Prostate gland (tissue), 2 donors: ENCODE measurements at regions not wholly inside any gene's neighbourhood (a gene's known extent, or its start where the extent isn't known, plus 50 kb on each side); places are given as distances from the start of the nearest gene placed in this dataset.

Experiments
- DNase-seq: peaks from one replicate; pipeline ENCODE4 v3.0.0-alpha.2; 2019; ENCODE audit warnings: low spot score
- H3K27ac ChIP-seq, 2 donors: fragments of 200-600 bp; sonication (generic); 2 replicates each; pipeline ENCODE4 v1.5.1; 2017 to 2019
- H3K27me3 ChIP-seq: fragments of 200-600 bp; sonication (generic); replicated peaks from 2 replicates; pipeline ENCODE4 v1.5.1; 2019; ENCODE audit not compliant: insufficient read depth
- H3K36me3 ChIP-seq, 2 donors: fragments of 200-600 bp; sonication (generic); 1 replicate in 1 of 2; 2 replicates in 1 of 2; pipeline versions ENCODE4 v1.5.1 to v1.8.1; 2017 to 2019
- H3K4me1 ChIP-seq: fragments of 200-600 bp; sonication (generic); replicated peaks from 2 replicates; pipeline ENCODE4 v1.5.1; 2019
- H3K4me3 ChIP-seq, 2 donors: fragments of 200-600 bp; sonication (generic); 2 replicates each; pipeline ENCODE4 v1.5.1; 2017 to 2019
- H3K9me3 ChIP-seq: fragments of 200-600 bp; sonication (generic); 2 replicates; pipeline ENCODE4 v1.5.1; 2017
- POLR2A ChIP-seq: fragments of 450-650 bp; IDR thresholded peaks from one replicate; pipeline ENCODE4 v1.6.1; 2016; ENCODE audit warnings: antibody characterized with exemption, mild to moderate bottlenecking
- POLR2AphosphoS5 ChIP-seq: sonication (generic); formaldehyde crosslinking; IDR thresholded peaks from one replicate; pipeline ENCODE4 v1.6.1; 2017; ENCODE audit warnings: antibody characterized with exemption
- WGBS: methylation state at CpG from one replicate; pipeline ENCODE4 v1.1.5; 2018; 5-methylcytosine and 5-hydroxymethylcytosine counted together
- intact Hi-C: fragments of 100-400 bp; cut with DNase I; formaldehyde crosslinking; loops from one replicate; pipeline ENCODE4 v1.14.2; 2022
- TF ChIP-seq, protein P1 (sequence below), 4 experiments: fragments of 200-600 bp in 2 of 4; fragments of 450-650 bp in 2 of 4; sonication (generic) in 2 of 4; IDR thresholded peaks; 1 replicate in 3 of 4; 2 replicates in 1 of 4; pipeline ENCODE4 v1.5.1; 2016 to 2019; ENCODE audit warnings: antibody characterized with exemption in 4 of 4, mild to moderate bottlenecking in 2 of 4, moderate library complexity in 2 of 4

DNA sequence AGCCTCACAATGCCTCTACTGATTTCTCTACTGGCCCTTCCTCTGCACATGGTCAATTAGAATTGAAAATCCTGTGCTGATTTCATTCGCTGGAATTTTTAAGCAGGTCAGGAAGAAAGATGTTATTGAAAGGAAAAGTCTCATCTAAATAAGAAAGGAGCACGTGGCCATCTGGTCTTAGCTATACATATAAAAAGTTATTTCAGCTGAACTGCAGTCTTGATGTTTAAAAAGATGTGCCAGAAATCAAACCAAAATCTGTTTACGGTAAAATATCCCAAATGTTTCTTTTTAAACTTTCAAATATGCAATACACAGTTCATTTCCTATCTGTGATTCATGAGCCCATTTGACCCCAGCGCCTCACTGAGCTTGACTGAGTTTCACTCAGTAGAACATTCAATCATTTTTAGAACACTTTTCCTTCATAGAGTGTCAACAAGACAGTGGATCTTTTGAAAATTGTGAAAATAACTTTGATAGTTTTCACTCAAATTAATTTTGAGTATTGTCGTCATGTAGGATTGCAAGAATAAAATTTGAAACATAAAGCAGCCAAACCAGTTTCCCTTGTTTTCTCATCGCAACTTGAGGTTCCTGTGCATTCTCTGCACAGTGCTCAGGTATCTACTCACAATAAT, 293.6 kb downstream of the PTPRC start:
- Histone ChIP-seq H3K4me3 (no peak overlapping the region), H3K27me3 (no peaks in the 10 kb centered on the region), H3K9me3 (no peaks in the 10 kb centered on the region), H3K4me1 (no peaks in the 10 kb centered on the region), H3K27ac (no peak overlapping the region), H3K36me3 (no peaks in the 10 kb centered on the region)
- DNase-seq, result no peak
- 60% methylated on average over 6 of the region's 6 CpGs for WGBS
- TF ChIP-seq POLR2A (no peak), POLR2AphosphoS5 (no peak)
- TF ChIP-seq, protein P1, sequence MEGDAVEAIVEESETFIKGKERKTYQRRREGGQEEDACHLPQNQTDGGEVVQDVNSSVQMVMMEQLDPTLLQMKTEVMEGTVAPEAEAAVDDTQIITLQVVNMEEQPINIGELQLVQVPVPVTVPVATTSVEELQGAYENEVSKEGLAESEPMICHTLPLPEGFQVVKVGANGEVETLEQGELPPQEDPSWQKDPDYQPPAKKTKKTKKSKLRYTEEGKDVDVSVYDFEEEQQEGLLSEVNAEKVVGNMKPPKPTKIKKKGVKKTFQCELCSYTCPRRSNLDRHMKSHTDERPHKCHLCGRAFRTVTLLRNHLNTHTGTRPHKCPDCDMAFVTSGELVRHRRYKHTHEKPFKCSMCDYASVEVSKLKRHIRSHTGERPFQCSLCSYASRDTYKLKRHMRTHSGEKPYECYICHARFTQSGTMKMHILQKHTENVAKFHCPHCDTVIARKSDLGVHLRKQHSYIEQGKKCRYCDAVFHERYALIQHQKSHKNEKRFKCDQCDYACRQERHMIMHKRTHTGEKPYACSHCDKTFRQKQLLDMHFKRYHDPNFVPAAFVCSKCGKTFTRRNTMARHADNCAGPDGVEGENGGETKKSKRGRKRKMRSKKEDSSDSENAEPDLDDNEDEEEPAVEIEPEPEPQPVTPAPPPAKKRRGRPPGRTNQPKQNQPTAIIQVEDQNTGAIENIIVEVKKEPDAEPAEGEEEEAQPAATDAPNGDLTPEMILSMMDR (IDR thresholded peaks at IDR 0.05), result no peak
- intact Hi-C loops, result no loop called here

DNA sequence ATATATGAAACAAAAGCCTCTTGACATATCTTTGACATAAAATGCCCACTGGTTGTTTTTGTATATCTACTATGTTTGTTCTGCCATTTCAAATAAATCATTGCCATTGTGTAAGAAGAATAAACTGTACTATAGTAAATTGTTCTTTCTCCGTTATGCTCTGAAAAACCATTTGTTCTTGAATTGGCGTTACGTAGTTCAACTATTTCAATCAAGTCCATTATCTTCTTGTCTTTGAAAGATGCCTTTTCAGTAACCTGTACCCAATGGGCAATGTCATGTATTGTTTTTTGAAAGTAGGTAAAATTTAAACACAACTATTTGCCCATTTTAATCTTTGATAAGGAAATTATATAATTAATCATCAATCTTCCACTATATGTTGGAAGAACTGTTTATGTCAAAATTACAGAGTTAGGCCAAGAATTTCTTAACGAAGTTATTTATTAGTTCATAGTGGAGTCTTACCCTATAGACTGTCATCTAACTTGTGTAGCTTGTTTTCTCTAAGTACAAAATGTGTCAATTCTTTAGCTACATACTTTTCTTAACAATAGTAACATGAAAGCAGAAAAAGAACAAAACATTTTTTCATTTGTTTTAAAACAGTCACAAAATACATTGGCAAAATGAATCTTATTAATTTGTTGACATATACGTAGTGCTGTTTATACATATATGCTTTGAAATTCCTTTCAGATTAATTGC, 294.8 kb downstream of the PTPRC start:
- TF ChIP-seq POLR2A, result no peak
- TF ChIP-seq POLR2AphosphoS5, result no peak
- TF ChIP-seq, protein P1 (IDR thresholded peaks at IDR 0.05), result no peak
- no peaks in the 10 kb centered on the region for H3K36me3 ChIP-seq
- H3K4me3 ChIP-seq, result no peak overlapping the region
- intact Hi-C loops, result no loop called here
- no peaks in the 10 kb centered on the region for H3K27me3 ChIP-seq
- no peak overlapping the region for H3K27ac ChIP-seq
- no peak for DNase-seq
- no peaks in the 10 kb centered on the region for H3K9me3 ChIP-seq
- H3K4me1 ChIP-seq, result no peaks in the 10 kb centered on the region
- 86% methylated on average over 5 of the region's 5 CpGs for WGBS

DNA sequence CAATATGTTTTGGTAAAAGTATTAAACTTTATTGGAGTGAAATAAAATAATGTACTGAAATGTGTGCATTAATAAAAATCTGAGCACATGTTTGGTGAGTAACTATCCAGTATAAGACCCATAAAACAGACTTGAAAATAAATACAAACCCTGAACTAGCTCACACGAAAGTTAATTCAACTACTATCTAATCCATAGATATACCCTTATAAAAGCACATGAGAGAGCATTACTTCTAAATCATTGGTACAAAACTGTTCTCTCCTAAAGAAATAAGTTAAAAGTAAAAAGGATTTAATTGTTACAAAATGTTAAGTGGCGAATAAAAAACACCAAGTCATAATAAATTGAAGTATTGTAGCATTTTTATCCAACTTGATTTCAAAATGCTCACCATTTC, 295.6 kb downstream of the PTPRC start:
- Histone ChIP-seq H3K9me3 (no peaks in the 10 kb centered on the region), H3K36me3 (no peaks in the 10 kb centered on the region), H3K4me3 (no peak overlapping the region), H3K4me1 (no peaks in the 10 kb centered on the region), H3K27ac (no peak overlapping the region), H3K27me3 (no peaks in the 10 kb centered on the region)
- 74% methylated on average over 2 of the region's 2 CpGs for WGBS
- intact Hi-C loops, result no loop called here
- TF ChIP-seq POLR2A (no peak), POLR2AphosphoS5 (no peak)
- TF ChIP-seq, protein P1 (IDR thresholded peaks at IDR 0.05), result no peak
- DNase-seq, result no peak

DNA sequence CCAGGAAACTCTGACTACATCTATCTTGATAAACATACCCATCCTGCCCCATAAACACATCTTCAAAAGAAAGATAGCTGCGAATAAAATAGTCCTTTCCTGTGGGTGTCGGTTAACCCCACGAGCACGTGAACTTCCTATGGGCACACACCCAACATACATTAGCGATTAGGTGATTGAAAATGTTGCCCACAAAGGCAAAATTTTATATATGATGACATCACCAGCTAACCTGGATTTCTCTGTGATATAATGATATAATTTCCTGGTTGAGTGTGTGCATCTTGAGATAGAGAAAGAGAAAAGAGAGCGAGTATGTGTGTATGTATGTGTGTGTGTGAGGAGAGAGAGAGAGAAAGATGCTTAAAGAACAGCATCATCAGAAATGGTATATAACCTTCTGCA, 296.1 kb downstream of the PTPRC start:
- Histone ChIP-seq H3K9me3 (no peaks in the 10 kb centered on the region), H3K36me3 (no peaks in the 10 kb centered on the region), H3K27ac (no peak overlapping the region), H3K4me3 (peak overlapping the region in 1 of 2 donors; percentile 17), H3K4me1 (no peaks in the 10 kb centered on the region), H3K27me3 (no peaks in the 10 kb centered on the region)
- DNase-seq, result no peak
- TF ChIP-seq POLR2A, result no peak
- TF ChIP-seq, protein P1 (IDR thresholded peaks at IDR 0.05), result no peak
- TF ChIP-seq POLR2AphosphoS5, result no peak
- intact Hi-C loops, result no loop called here
- WGBS, result 21% methylated on average over 6 of the region's 6 CpGs
